Fibroblast of lung (primary cell): ENCODE measurements at regions not wholly inside any gene's neighbourhood (a gene's known extent, or its start where the extent isn't known, plus 50 kb on each side); places are given as distances from the start of the nearest gene placed in this dataset.

Source experiments
- CTCF ChIP-seq, 2 donors: IDR thresholded peaks in 1 of 2; conservative IDR thresholded peaks in 1 of 2; 1 replicate in 1 of 2; 2 replicates in 1 of 2; pipeline ENCODE4 v1.5.1; 2011 to 2012; ENCODE audit warnings: low read length in 2 of 2, control low read depth in 1 of 2, inconsistent platforms in 1 of 2, low read depth in 1 of 2, mild to moderate bottlenecking in 1 of 2
- EZH2 ChIP-seq: IDR thresholded peaks from 2 replicates; pipeline ENCODE4 v1.5.1; 2012; ENCODE audit warnings: low read length, control low read depth, mild to moderate bottlenecking; ENCODE audit errors: missing control alignments

DNA sequence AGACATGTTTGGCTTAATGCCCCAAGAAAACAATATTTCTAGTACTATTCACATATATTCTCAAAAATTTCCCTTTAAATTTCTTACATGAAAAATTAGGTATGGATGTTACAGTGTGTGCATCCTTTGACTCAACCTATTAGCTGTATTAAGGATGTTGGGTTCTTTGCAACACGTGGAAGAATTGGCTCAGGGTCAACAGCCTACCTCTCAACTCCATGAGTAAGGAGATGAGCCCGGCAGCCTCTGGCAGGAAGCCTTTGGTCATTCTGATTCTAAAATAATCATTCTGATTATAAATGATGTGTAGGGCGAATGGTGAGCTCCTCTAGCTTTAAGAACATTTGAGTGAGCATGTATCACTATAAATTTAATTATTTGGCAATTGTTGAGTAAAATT lies 148.0 kb upstream of the WDFY3 start:
- TF ChIP-seq CTCF (conservative IDR thresholded peaks at IDR 0.05 in 1 of 2, IDR thresholded peaks at IDR 0.05 in 1 of 2; ENCODE audit: low read depth in 1 of 2, low read length in 2 of 2) (no peak), EZH2 (no peak)
